ENCODE measurements at regions not wholly inside any gene's neighbourhood (a gene's known extent, or its start where the extent isn't known, plus 50 kb on each side); places are given as distances from the start of the nearest gene placed in this dataset.

DNA sequence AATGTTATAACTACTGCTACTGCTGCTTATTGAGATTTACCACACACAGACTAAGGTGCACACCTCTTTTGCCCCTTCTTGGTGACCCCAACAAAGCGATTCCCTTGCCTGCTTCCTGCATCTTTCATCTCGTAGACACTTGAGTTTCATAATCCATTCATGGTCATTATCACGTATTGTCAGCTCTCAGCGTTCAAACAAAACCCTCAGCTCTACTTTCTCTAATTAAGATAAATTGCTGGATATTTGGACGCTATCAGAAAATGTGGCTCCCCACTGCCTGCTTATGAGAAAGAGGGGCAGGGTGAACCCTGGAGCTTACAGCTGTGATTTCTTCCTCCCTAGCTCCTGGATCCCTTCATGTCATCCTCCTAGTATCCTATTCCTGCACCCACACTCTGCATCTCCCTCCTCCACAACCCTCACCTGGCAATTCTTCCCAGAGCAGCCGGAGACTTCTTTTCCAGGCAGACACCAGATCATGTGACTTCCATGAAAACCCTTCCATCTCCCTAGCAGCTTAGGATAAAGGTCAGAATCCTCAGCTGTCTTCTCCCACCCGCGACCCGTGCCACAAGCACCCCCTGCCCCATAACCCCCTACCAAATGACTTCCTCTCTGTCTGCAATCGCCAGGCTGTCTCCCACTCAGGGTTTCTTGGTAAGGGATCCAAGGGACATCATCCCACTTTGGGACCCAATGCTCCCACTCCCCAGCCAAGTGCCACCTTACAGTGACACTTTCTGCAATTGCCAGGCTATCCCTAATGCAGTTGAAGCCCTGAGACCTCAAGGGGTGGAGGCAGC, 146.5 kb downstream of the NSG2 start:
- no peaks in the 10 kb centered on the region for H3K36me3 ChIP-seq (ENCODE audit: control insufficient read depth in 2 of 4, insufficient read depth in 4 of 4, low read length in 3 of 4)
- H4K5ac ChIP-seq (ENCODE audit: insufficient read length, low read depth, low read length), result no peak overlapping the region
- no peaks in the 10 kb centered on the region for H3K79me1 ChIP-seq (ENCODE audit: low read depth, low read length)
- H4K20me1 ChIP-seq (replicated peaks in 1 of 2; ENCODE audit: control insufficient read depth in 1 of 2, insufficient read depth in 2 of 2, low read length in 2 of 2), result no peaks in the 10 kb centered on the region
- no peak overlapping the region for H3K14ac ChIP-seq (ENCODE audit: insufficient read length)
- H3K9me3 ChIP-seq (ENCODE audit: insufficient read depth in 2 of 2, low read depth in 1 of 2, low read length in 1 of 2), result no peaks in the 10 kb centered on the region
- no peaks in the 10 kb centered on the region for H3K27me3 ChIP-seq (replicated peaks in 1 of 4; ENCODE audit: control insufficient read depth in 3 of 4, extremely low read depth in 1 of 4, insufficient read depth in 3 of 4, low read length in 3 of 4)
- TF ChIP-seq CBX5 (IDR thresholded peaks at IDR 0.05; ENCODE audit: low read depth, low read length), result no peak
- DNase-seq (ENCODE audit: low read depth in 1 of 2, low spot score in 2 of 2), result no peak
- H3K4me1 ChIP-seq (replicated peaks in 1 of 4; ENCODE audit: control insufficient read depth in 3 of 4, insufficient read depth in 4 of 4, low read length in 3 of 4), result peaks cover 0 to 8% (median 3%) of the 10 kb centered on the region in 4 experiments; a peak in 4 of 7 replicates
- H2AK5ac ChIP-seq (ENCODE audit: low read depth, low read length), result no peak overlapping the region
- no peak overlapping the region for H2AFZ ChIP-seq (ENCODE audit: low read length)
- H3K4ac ChIP-seq (replicated peaks; ENCODE audit: insufficient read length, low read depth, low read length), result no peak overlapping the region
- H3K23me2 ChIP-seq (ENCODE audit: low read depth, low read length), result no peaks in the 10 kb centered on the region; the same call in 1 of the 2 replicates
- WGBS, 2 experiments (ENCODE audit: extremely low coverage in 1 of 2, insufficient coverage in 1 of 2, insufficient read length in 1 of 2, insufficient replicate concordance in 2 of 2, low coverage in 1 of 2, low lambda C conversion rate in 2 of 2, missing lambda C conversion rate in 1 of 2), result 94% methylated on average over 10 of the region's 10 CpGs; no CpG with 5 or more reads in 1 of the 2 experiments
- POLR2A ChIA-PET (ENCODE audit: partially characterized antibody), result interaction anchor here (0.9 kb wide), 1 partner anchor 22 kb away, joined by 3 read pairs; no protein-coding TSS in a partner anchor
- H2BK15ac ChIP-seq (ENCODE audit: low read length), result no peak overlapping the region
- no peak overlapping the region for H3K27ac ChIP-seq (ENCODE audit: low read depth, low read length)
- no peak overlapping the region for H3K9ac ChIP-seq (replicated peaks in 1 of 4; ENCODE audit: extremely low read depth in 1 of 4, low read depth in 3 of 4, low read length in 3 of 4)
- no peak overlapping the region for H4K91ac ChIP-seq (replicated peaks; ENCODE audit: insufficient read length, low read length)
- H3K23ac ChIP-seq (ENCODE audit: insufficient read length), result no peak overlapping the region
- H3K56ac ChIP-seq (replicated peaks; ENCODE audit: insufficient read length, low read depth, low read length), result no peak overlapping the region
- no peak overlapping the region for H4K8ac ChIP-seq (ENCODE audit: extremely low read depth, insufficient read depth, low read length)
- H3K79me2 ChIP-seq (ENCODE audit: control insufficient read depth in 1 of 2, insufficient read depth in 2 of 2, low read length in 2 of 2), result no peaks in the 10 kb centered on the region
- H2BK12ac ChIP-seq (ENCODE audit: low read depth, low read length), result no peak overlapping the region
- no peak overlapping the region for H3K18ac ChIP-seq (ENCODE audit: extremely low read depth, low read length)
- no peak overlapping the region for H2BK5ac ChIP-seq (ENCODE audit: low read depth, low read length)
- no peak for FAIRE-seq
- no peak overlapping the region for H3K4me2 ChIP-seq (ENCODE audit: insufficient read depth in 1 of 2, low read depth in 2 of 2, low read length in 2 of 2)
- no peak overlapping the region for H2BK120ac ChIP-seq (replicated peaks; ENCODE audit: low read depth, low read length)
- 0 out of 2 replicates have a peak overlapping the region, but pooled peaks have one; percentile 21 for H2BK20ac ChIP-seq (ENCODE audit: low read length)
- CTCF ChIA-PET (ENCODE audit: partially characterized antibody), result interaction anchor here (1.0 to 1.5 kb wide), 5 partner anchors 32 to 147 kb away, joined by 3 to 6 read pairs (median 3); partner anchors contain the start of gene NSG2
- no peak overlapping the region for H3K4me3 ChIP-seq (ENCODE audit: extremely low read depth in 1 of 4, insufficient read depth in 2 of 4, low read depth in 3 of 4, low read length in 4 of 4)
